Activated CD8-positive, alpha-beta memory T cell treated with anti-CD3 and anti-CD28 coated beads for 36 hours (primary cell): ENCODE measurements at regions not wholly inside any gene's neighbourhood (a gene's known extent, or its start where the extent isn't known, plus 50 kb on each side); places are given as distances from the start of the nearest gene placed in this dataset.

Experiments
- CTCF ChIA-PET: fragments of 350-600 bp; sonication (Branson Sonifier 250); formaldehyde crosslinking; loops from one replicate; lab custom pipeline; 2021; ENCODE audit warnings: antibody characterized with exemption; lab: Charles Lee
- POLR2A ChIA-PET: fragments of 350-600 bp; sonication (Branson Sonifier 250); formaldehyde crosslinking; loops from one replicate; lab custom pipeline; 2021; ENCODE audit warnings: antibody characterized with exemption; lab: Charles Lee

DNA sequence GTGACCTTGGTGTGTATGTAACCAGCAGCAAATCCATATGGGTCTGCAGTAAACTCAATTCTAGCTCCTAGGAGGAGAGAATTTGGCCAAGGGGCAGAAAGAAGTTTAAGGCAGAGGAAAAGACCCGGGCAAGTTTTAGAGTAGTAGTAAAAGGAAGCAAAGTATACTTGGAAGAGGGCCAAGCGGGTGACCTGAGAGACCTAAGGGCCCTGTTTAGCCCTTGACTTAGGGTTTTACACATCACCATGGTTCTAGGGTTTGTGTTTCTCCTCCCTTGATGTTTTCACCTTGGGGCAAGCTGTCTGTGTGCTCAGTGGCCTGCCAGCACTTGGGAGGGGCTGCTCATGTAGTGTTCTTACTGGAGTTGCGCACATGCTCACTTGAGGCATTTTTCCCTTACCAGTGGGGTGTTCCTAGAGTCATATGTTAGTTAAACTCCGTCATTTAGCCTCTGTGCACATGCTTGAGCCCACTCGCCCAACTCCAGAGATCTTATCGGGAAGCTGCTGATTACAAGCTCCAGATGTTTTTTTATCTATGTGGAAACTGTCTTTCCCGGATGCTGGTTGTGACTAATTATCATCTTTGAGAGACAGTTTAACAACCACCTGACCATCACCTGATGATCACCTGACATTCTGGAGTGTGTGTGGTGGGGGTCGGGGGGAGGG lies 137.6 kb upstream of the PRSS1 start:
- POLR2A ChIA-PET: no interaction called here
- CTCF ChIA-PET: interaction anchor here (0.7 to 0.8 kb wide), 2 partner anchors 160 to 269 kb away, joined by 3 read pairs; partner anchors contain the start of gene PRSS2

DNA sequence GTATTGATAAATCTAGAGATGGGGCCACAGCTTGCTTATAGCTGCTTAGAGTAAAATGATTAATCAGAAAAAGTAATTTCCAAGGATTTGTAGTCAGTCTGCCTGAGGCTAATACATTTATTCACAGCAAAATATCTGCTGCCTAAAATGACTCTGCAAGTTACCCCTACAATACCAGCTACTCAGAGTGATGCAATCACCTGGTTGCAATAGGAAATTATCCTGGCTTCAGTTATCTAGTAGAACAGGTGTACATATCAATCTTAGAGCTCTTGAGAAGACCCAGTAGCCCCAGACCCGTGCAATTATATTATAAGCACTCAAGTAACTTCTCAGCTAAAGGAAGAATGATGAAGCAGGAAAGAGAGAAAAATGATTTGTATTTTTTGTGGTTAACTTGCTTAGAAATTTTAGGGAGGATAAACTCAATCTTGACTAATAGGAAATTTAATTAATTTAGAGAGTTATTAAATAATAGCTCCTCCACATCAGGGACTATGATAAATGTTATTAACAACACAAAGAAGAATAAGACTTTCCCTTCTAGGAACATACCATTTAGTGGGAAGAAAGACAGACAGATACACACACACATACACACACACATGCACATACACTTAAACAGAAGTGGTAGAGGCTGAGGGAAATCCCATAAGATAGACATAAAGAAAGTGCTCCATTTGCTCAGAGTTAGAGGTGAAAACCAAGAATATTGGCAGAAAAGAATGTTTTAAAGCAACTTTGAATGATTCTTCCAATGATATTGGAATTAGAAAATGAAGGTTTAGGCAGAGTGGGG lies 140.4 kb upstream of the PRSS1 start:
- CTCF ChIA-PET: interaction anchor here (1.2 to 2.6 kb wide), 2 partner anchors 189 to 202 kb away, joined by 3 to 8 read pairs; no protein-coding TSS in a partner anchor
- POLR2A ChIA-PET: no interaction called here

DNA sequence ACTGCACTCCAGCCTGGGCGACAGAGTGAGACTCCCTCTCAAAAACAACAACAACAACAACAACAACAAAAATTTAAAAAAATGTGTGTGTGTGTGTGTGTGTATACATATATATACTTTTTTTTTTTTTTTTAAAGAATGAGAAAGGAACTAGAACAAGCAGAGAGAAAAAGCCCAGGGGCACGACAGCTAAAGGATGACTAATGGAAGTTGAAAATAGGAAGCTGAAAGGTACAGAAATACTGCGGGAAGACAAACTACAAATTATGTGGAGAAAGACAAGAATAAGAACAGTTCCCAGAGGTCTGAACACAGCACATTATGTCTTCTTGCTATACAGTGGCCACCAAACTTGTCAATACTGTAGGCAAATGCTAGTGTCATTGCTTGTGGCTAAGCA lies 141.9 kb upstream of the PRSS1 start:
- ChIA-PET CTCF (interaction anchor here (2.6 kb wide), 1 partner anchor 203 kb away, joined by 8 read pairs; no protein-coding TSS in a partner anchor), POLR2A (no interaction called here)

DNA sequence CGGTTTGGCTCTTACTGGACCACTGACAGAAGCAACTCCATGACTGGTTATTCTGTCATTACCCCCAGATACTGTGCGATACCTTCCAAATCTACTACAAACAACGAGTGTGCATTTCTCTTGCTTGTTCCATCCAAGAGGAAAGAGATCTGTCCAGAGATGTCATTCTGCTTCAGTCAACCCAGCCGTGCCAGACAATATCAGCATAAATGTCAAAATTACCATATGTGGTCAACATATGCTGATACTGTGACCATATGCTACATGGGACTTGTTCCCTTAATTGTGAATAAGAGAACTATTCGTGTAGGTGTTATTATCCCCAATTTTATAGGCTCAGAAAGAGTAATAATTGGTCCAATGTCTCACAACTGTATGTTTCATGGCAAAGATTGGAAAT lies 143.2 kb upstream of the PRSS1 start:
- POLR2A ChIA-PET: no interaction called here
- CTCF ChIA-PET: interaction anchor here (2.6 kb wide), 1 partner anchor 204 kb away, joined by 8 read pairs; no protein-coding TSS in a partner anchor

DNA sequence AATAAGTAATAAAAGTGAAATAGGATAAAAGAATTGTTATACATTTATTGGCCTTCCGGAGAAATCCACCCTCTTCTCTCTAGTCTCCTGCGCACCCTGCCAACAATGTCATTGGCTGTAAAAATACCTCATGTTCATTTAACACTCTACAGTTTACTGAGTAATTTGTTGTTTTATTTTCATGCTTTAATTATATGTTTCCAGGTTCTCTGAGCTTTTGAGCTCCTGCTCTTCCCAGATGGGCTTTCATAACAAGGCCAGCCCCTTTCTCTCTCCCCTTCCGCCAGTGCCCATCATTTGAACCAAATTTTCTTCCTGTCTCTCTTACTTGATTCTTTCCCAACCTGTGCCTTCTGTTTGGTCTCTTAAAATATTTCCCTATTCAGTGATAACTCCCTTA lies 144.6 kb upstream of the PRSS1 start:
- ChIA-PET POLR2A (no interaction called here), CTCF (interaction anchor here (1.0 to 1.5 kb wide), 3 partner anchors 17 to 206 kb away, joined by 3 to 4 read pairs (median 3); no protein-coding TSS in a partner anchor)

DNA sequence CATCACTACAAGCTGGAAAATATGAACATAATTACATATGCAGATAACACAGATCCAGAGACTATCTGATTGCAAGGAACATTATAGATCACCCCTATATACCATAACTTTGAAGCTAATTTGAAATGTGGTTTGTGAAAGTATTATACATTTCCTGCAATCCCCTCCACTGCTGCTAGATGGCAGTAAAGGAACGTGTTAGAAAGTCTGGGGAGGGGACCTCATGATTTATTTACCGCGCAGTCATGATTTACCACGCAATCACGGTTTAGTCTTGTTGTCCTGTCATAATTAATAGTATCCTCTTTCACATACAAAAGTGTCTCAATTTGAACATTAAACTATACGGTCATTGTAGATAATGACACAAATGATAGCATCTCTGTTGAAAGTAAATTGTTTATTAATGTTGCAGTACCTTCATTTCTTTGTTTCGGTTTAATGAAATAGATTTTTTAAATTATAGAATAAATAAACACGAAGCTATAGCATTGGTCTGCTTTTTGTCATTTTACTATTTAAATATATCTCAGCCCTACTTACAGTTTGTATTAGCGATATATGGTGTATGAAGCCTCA lies 145.3 kb upstream of the PRSS1 start:
- ChIA-PET CTCF (interaction anchor here (1.0 to 1.5 kb wide), 3 partner anchors 16 to 207 kb away, joined by 3 to 4 read pairs (median 3); no protein-coding TSS in a partner anchor), POLR2A (no interaction called here)

DNA sequence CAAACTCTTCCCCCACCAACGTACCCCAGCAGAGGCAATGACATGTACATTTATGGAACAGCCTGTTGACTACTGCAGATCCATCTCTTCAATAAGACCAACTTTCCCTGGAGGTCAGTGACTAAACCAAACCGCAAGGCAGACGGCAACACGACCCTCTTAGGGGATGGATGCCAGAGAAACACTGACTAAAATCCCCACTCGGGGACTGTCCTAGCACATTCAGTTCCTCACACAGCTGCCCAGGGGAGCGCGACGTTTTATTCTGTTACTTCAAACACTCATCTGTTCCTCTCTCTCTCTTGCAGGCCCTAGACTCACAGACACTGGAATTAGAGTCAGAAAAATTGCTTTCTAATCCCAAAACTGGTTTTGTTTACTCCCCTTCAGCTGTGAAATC lies 146.5 kb upstream of the PRSS1 start:
- CTCF ChIA-PET: no interaction called here
- POLR2A ChIA-PET: interaction anchor here (0.8 kb wide), 1 partner anchor 188 kb away, joined by 3 read pairs; no protein-coding TSS in a partner anchor

DNA sequence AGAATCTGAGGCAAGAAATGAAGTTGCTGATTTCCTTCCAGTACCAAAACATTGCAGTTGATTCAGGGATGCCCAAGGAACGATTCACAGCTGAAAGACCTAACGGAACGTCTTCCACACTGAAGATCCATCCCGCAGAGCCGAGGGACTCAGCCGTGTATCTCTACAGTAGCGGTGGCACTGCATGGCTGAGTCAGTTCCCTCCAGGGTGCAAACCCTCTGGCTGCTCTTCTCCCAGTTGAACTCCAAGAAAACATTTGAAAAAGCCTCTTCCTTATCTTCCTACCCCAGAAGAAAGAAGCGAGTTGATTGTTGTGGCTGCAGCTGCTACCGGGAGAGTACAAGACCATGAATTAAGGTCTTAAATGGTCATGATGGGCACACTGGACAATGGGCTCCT lies 147.1 kb upstream of the PRSS1 start:
- POLR2A ChIA-PET: interaction anchor here (0.8 kb wide), 1 partner anchor 188 kb away, joined by 3 read pairs; no protein-coding TSS in a partner anchor
- CTCF ChIA-PET: no interaction called here

DNA sequence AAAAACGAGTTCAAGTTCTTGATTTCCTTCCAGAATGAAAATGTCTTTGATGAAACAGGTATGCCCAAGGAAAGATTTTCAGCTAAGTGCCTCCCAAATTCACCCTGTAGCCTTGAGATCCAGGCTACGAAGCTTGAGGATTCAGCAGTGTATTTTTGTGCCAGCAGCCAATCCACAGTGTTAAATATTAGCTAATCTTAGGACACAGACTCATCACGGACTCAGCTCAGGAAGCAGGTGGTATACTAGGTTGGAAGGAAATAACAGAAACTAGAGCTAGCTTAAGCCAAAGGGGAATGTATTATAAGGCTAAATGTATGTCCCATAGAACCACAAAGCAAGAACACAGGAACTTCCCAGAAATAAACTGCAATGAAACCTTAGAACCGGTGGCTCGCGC lies 151.0 kb upstream of the PRSS1 start:
- POLR2A ChIA-PET: no interaction called here

DNA sequence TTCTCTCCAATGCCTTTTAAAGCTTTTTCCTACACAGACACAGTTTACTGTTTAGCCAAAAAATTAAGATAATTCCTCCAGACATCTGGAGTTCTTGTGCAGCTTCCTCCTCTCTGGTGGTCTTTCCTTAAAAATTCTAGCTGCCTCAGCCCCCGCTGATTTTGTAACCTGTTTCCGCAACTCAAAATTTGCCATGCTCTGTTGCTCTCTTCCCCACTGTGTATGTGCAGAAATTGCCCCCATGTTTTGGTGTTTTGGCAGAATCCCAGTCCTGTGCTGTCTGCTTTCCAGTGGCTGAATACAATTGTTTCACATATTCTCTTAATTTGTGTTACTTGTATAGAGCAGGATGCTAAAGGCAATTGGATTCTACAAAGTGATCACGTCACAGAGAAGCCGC lies 151.7 kb upstream of the PRSS1 start:
- POLR2A ChIA-PET: no interaction called here

More for the DNA sequence above, 151.0 kb upstream of the PRSS1 start:
- CTCF ChIA-PET: interaction anchor here (1.0 kb wide), 1 partner anchor 11 kb away, joined by 3 read pairs; no protein-coding TSS in a partner anchor

DNA sequence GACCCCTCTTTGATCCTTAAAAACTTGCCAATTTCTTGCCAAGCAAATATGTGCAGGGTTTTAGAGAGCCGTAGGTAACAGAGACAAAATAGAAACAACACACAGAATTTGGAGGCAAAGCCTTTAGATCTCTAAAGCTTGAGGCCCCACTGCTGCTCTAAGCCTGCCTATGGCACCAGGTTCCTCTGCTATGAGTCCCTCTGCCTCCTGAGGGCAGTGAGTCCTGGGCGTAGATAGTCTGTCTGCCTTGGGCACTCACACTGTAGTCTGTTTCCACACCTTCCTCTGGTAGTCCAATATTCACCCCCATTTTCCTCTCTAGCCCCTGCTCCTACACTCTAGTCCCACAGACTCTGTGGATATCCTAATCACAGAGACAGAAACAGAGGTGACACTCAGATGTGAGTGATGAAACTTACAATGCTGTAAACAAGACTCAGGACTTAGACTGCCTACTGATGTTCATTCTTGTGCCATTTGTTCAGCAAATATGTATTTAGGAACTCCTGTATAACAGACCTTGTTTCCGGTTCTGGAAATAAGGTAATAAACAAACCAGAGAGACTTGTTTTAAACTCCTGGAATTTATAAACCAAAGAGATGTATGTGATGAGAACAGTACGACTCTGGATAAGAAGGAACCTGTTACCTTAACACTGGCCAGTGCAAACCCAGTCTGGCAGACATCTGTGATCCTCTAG lies 153.3 kb upstream of the PRSS1 start:
- POLR2A ChIA-PET: interaction anchor here (0.7 kb wide), 1 partner anchor 202 kb away, joined by 3 read pairs; no protein-coding TSS in a partner anchor
- CTCF ChIA-PET: no interaction called here

More for the DNA sequence above, 151.7 kb upstream of the PRSS1 start:
- CTCF ChIA-PET: interaction anchor here (1.0 kb wide), 1 partner anchor 10 kb away, joined by 3 read pairs; no protein-coding TSS in a partner anchor

DNA sequence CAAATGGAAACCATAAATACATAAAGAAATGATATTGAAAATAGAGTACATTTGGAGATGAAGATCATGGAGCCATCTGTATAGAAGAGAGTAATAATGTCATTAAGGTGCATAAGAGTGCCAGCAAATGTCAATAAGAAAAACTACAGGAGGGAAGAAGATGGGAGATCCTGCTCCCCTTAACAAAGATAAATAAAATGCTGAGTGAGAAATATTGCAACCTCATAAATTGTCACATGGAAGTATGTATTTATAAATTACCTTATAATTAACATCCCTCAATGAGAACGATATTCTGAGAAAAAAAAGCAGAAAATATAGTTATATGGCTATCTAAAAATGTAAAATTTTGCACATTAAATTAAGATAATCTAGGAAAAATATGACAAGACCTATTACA lies 155.2 kb upstream of the PRSS1 start:
- ChIA-PET POLR2A (no interaction called here), CTCF (no interaction called here)

DNA sequence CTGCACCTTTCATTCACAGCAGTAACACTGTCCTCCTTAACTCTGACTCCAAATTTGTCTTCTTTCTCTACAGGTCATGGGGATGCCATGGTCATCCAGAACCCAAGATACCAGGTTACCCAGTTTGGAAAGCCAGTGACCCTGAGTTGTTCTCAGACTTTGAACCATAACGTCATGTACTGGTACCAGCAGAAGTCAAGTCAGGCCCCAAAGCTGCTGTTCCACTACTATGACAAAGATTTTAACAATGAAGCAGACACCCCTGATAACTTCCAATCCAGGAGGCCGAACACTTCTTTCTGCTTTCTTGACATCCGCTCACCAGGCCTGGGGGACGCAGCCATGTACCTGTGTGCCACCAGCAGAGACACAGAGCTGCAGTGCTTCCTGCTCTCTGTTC lies 156.2 kb upstream of the PRSS1 start:
- POLR2A ChIA-PET: no interaction called here
- CTCF ChIA-PET: no interaction called here

DNA sequence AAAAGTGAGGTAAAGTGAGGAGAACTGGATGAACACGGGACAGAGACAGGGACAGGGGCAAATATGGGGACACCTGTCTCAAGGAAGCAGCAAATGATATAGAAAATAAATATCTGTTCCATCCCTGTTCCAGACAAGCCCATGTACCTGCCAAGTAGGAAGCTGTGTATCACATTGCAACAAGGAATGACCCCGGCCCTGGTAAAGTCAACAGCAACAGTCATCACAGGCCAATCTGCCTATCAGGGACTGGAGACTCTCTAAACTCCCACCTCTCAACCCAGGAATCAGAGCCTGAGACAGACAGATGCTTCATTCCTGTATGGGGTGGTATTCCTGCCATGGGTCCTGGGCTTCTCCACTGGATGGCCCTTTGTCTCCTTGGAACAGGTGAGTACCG lies 156.6 kb upstream of the PRSS1 start:
- ChIA-PET CTCF (no interaction called here), POLR2A (no interaction called here)

DNA sequence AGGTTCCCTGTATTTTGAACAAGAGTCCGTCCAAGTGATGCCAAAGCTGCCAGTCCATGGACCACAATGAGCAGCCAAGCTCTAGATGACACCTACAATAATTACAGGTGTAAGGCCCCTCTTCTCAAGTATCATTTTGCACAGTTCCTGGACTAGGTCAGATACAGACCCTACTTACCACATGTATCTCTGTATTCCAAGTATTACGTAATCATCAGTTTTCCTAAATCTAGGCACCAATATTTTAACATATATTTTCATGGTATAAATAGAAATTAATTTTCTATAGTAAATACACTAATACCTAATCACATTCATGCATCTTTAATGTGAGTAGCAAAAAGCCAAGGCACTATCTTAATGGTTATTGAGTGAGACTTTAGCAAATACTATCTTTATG lies 157.0 kb upstream of the PRSS1 start:
- POLR2A ChIA-PET: no interaction called here
- CTCF ChIA-PET: no interaction called here

DNA sequence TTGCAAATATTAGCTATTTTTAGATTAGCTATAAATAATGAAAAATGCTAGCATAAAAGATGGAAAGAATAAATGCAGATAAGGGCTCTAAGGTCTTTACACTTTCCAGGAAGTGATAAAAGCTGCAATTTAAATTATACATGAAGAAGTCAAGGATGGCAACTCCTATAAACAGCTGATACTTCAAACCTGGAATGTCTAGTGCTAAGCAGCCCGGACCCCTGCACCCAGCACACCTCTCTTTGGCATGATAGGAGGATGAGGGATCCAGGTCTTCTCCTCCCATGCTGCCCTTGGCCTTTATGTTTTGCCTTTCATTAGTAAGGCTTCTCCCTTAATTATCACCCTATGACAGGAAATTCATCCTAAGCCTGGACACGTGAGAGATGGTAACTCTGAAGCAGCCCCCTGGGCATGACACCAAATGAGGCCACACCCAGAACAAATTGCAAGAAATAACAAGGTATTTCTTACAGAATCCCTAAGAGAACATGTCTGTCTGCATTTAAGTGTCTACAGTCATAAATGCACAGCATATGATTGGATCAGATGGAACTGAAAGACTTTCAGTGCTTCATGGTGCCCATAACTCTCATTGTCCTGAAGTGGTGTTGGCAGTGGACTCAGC lies 158.3 kb upstream of the PRSS1 start:
- CTCF ChIA-PET: no interaction called here
- POLR2A ChIA-PET: no interaction called here

DNA sequence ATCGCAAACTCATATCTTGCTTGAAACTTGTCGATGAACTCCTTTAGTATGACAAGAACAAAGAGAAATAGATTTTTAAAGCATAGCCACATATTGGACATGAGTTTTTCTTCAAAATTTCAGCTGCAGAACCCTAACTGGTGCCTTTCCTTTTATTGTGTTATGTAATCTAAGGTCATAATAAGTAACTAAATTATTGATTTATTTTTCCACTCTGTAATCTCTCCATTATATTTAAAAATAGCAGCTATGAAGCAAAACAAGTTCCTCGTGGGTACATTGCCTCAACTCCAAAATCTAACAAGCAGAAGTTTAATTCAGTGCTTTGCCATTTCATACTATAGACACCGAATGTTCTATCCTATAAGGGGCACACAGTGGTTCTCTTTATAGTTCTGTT lies 159.2 kb upstream of the PRSS1 start:
- ChIA-PET CTCF (no interaction called here), POLR2A (no interaction called here)

DNA sequence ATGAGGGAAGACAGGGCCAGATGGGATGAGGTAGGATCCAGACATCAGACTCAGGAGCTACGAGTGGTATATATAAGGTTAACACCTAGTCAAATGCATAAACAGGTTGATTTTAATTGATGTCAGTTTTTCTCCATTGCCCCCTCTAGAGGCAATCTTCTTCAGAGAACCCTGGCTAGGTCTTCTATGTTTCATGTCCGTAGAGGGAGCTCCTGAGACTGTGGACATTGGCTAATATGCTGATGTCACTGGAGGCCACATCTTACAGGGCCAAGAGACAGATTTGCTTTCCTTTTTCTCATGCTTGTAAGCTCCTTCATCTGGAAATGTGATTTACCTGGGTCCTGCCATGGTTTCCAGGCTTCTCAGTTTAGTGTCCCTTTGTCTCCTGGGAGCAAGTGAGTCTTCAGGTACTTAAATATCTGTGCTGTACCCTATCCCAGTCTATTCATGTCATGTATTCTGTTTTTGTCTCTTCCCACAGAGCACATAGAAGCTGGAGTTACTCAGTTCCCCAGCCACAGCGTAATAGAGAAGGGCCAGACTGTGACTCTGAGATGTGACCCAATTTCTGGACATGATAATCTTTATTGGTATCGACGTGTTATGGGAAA lies 161.6 kb upstream of the PRSS1 start:
- POLR2A ChIA-PET: no interaction called here
- CTCF ChIA-PET: interaction anchor here (0.7 to 1.3 kb wide), 4 partner anchors 10 to 53 kb away, joined by 3 to 6 read pairs (median 4); no protein-coding TSS in a partner anchor
